Parathyroid adenoma (tissue), 2 donors: ENCODE measurements at regions not wholly inside any gene's neighbourhood (a gene's known extent, or its start where the extent isn't known, plus 50 kb on each side); places are given as distances from the start of the nearest gene placed in this dataset.

Experiments used
- H2AFZ ChIP-seq: fragments of 300-600 bp; sonication (generic); one replicate; pipeline ENCODE4 v1.7.0; 2017; ENCODE audit warnings: antibody characterized with exemption, mild to moderate bottlenecking
- H3K27ac ChIP-seq: fragments of 300-600 bp; sonication (generic); one replicate; pipeline ENCODE4 v1.7.0; 2017
- H3K27me3 ChIP-seq: fragments of 300-600 bp; sonication (generic); one replicate; pipeline ENCODE4 v1.7.0; 2017; ENCODE audit warnings: low read length; ENCODE audit not compliant: control insufficient read depth, insufficient read depth
- H3K36me3 ChIP-seq: fragments of 300-600 bp; sonication (generic); one replicate; pipeline ENCODE4 v1.7.0; 2017; ENCODE audit warnings: low read length; ENCODE audit not compliant: control insufficient read depth, insufficient read depth
- H3K4me1 ChIP-seq: fragments of 300-600 bp; sonication (generic); one replicate; pipeline ENCODE4 v1.7.0; 2017; ENCODE audit warnings: control low read depth
- H3K4me2 ChIP-seq: fragments of 300-600 bp; sonication (generic); one replicate; pipeline ENCODE4 v1.7.0; 2017; ENCODE audit warnings: low read length
- H3K4me3 ChIP-seq: fragments of 300-600 bp; sonication (generic); one replicate; pipeline ENCODE4 v1.7.0; 2017; ENCODE audit warnings: low read depth, low read length
- H3K79me2 ChIP-seq: fragments of 300-600 bp; sonication (generic); one replicate; pipeline ENCODE4 v1.7.0; 2017; ENCODE audit warnings: control low read depth
- H3K9ac ChIP-seq: fragments of 300-600 bp; sonication (generic); one replicate; pipeline ENCODE4 v1.7.0; 2017; ENCODE audit warnings: mild to moderate bottlenecking
- H3K9me3 ChIP-seq: fragments of 300-600 bp; sonication (generic); one replicate; pipeline ENCODE4 v1.7.0; 2017; ENCODE audit warnings: low read length; ENCODE audit not compliant: control insufficient read depth
- TF ChIP-seq, protein P1 (sequence below): fragments of 300-600 bp; sonication (generic); IDR thresholded peaks from one replicate; pipeline ENCODE4 v1.7.0; 2017; ENCODE audit warnings: antibody characterized with exemption, mild to moderate bottlenecking
- donor health status: primary hyperparathyroidism.

DNA sequence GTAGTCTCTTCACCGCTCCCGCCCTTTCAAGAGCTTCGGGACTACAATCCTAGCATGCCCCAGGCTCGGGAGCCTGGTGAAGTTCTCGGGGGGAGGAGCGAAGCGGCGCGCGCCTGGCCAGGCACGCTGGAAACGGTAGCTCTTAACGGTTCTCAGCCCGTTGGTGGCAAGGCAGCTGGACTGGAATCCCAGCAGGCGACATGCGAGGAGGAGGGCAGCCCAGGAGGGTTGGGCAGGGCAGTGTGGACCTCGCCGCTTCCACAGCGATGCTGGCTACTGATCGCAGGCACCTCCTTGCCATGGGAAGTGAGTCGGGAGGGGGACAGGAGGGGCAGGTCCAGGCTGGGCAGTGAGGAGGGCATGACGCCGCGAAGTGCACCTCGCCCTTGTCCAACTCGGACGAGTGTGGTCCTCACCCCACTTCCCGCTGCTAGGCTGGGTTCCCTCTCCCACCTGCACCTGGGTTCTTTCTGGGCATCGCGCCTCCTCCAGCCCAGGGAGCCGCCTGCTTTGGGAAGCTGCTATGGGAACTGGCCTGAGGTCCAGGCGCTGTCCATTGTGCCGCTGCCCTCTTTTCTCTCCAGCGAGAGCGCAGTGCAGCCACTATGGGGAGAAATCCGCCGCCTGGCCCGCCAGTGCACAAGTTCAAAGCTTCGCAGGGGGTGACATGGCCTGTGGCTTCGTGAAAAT lies 367.8 kb upstream of the NUPR2 start:
- H3K4me1 ChIP-seq = no peaks in the 10 kb centered on the region
- no peak overlapping the region for H3K9ac ChIP-seq
- H3K4me2 ChIP-seq = no peak overlapping the region
- no peaks in the 10 kb centered on the region for H3K79me2 ChIP-seq
- no peaks in the 10 kb centered on the region for H3K36me3 ChIP-seq
- H3K4me3 ChIP-seq = no peak overlapping the region
- H3K27ac ChIP-seq = no peak overlapping the region
- TF ChIP-seq, protein P1, sequence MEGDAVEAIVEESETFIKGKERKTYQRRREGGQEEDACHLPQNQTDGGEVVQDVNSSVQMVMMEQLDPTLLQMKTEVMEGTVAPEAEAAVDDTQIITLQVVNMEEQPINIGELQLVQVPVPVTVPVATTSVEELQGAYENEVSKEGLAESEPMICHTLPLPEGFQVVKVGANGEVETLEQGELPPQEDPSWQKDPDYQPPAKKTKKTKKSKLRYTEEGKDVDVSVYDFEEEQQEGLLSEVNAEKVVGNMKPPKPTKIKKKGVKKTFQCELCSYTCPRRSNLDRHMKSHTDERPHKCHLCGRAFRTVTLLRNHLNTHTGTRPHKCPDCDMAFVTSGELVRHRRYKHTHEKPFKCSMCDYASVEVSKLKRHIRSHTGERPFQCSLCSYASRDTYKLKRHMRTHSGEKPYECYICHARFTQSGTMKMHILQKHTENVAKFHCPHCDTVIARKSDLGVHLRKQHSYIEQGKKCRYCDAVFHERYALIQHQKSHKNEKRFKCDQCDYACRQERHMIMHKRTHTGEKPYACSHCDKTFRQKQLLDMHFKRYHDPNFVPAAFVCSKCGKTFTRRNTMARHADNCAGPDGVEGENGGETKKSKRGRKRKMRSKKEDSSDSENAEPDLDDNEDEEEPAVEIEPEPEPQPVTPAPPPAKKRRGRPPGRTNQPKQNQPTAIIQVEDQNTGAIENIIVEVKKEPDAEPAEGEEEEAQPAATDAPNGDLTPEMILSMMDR = no peak
- no peaks in the 10 kb centered on the region for H3K27me3 ChIP-seq
- peaks cover 4% of the 10 kb centered on the region for H3K9me3 ChIP-seq
- H2AFZ ChIP-seq = no peak overlapping the region

DNA sequence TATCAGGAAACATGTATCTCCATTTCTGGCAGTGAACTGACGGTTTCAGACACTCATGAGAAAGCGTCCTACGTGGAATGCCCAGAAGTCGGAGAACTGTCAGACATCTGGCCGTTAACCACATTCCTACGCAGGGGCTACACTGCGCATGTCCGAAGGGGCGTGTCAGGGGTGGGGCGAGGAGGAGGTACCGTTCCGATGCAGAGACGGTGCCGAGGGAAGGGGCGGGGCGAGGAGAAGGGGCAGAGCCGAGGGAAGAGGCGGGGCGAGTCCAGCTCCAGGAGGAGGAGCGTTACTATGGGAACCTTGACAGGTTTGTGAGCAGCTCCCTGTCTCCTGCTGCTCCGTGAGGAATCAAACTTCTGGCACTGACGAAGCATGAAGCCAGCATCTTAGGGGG lies 366.9 kb upstream of the NUPR2 start:
- Histone ChIP-seq H3K9me3 (peaks cover 4% of the 10 kb centered on the region), H3K4me2 (no peak overlapping the region), H3K9ac (no peak overlapping the region), H2AFZ (no peak overlapping the region), H3K4me3 (no peak overlapping the region), H3K79me2 (no peaks in the 10 kb centered on the region), H3K27me3 (no peaks in the 10 kb centered on the region), H3K27ac (no peak overlapping the region), H3K36me3 (no peaks in the 10 kb centered on the region), H3K4me1 (no peaks in the 10 kb centered on the region)
- TF ChIP-seq, protein P1 = no peak

DNA sequence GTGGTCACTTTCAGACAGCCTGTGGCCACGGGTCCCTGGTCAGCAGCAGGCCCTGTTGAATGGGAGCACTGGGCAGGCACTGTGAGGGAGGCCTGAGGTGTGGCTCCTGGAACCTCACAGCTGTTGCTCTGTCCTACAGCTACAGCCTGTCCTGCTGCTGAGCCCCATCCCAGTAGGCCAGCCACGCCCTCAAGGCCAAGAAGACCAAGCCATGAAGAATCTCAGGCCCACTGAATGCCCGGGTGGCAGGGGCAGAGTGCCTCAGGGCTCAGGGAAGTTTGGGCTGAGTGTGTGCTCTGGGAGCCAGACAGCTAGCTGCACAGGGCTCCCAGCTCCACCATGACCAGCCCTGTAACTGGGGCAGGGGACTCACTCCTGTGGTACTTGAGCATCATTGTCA lies 363.5 kb upstream of the NUPR2 start:
- H3K27ac ChIP-seq = no peak overlapping the region
- TF ChIP-seq, protein P1 = no peak
- no peaks in the 10 kb centered on the region for H3K27me3 ChIP-seq
- no peak overlapping the region for H3K9ac ChIP-seq
- H3K4me3 ChIP-seq = no peak overlapping the region
- no peaks in the 10 kb centered on the region for H3K4me1 ChIP-seq
- H3K4me2 ChIP-seq = no peak overlapping the region
- no peak overlapping the region for H2AFZ ChIP-seq
- H3K9me3 ChIP-seq = no peaks in the 10 kb centered on the region
- no peaks in the 10 kb centered on the region for H3K79me2 ChIP-seq
- H3K36me3 ChIP-seq = no peaks in the 10 kb centered on the region

DNA sequence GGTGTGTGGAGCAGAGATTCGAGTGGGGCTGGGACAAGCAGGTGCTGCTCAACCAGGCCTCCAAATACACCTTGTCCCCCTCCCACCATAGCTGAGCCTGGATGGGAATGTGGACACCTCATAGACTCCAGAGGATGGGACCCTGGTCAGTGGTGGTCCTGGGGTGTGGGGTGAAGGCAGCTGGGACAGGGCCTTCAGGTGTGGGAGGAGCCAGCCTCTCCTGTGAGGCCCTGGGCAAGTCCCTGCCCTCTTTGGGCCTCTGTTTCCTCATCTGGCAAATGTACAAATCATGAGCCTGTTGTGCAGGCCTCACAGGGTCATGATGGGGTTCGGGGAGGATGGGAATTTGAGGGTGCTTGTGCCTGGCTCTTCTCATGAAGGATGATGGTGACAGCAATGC lies 362.9 kb upstream of the NUPR2 start:
- Histone ChIP-seq H2AFZ (no peak overlapping the region), H3K27ac (no peak overlapping the region), H3K27me3 (no peaks in the 10 kb centered on the region), H3K79me2 (no peaks in the 10 kb centered on the region), H3K9ac (no peak overlapping the region), H3K4me3 (no peak overlapping the region), H3K36me3 (no peaks in the 10 kb centered on the region), H3K4me1 (no peaks in the 10 kb centered on the region), H3K4me2 (no peak overlapping the region), H3K9me3 (no peaks in the 10 kb centered on the region)
- TF ChIP-seq, protein P1 = no peak

DNA sequence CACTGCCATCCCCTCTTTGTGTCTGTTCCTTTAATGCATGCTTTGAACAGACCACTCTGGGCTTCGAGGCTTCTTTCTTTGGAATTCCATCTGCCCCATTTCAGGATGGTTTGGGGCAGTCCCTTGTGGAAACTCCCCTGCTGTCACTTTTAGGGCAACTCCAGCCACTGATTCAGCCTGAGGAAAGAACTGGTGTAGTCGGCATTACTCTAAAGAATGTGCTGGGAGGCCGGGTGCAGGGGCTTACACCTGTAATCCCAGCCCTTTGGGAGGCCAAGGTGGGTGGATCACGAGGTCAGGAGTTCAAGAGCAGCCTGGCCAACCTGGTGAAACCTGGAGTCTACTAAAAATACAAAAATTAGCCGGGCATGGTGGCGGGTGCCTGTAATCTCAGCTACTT lies 358.1 kb upstream of the NUPR2 start:
- H3K27me3 ChIP-seq = no peaks in the 10 kb centered on the region
- TF ChIP-seq, protein P1 = no peak
- no peak overlapping the region for H3K9ac ChIP-seq
- H2AFZ ChIP-seq = no peak overlapping the region
- H3K79me2 ChIP-seq = no peaks in the 10 kb centered on the region
- no peaks in the 10 kb centered on the region for H3K9me3 ChIP-seq
- H3K36me3 ChIP-seq = no peaks in the 10 kb centered on the region
- H3K4me3 ChIP-seq = no peak overlapping the region
- H3K4me1 ChIP-seq = no peaks in the 10 kb centered on the region
- H3K4me2 ChIP-seq = no peak overlapping the region
- H3K27ac ChIP-seq = no peak overlapping the region
